WERI-Rb-1 (cell line): ENCODE measurements at regions not wholly inside any gene's neighbourhood (a gene's known extent, or its start where the extent isn't known, plus 50 kb on each side); places are given as distances from the start of the nearest gene placed in this dataset.
A peak's percentile ranks its signal among the peaks of the same experiment; 100 is the strongest.

ENCODE experiments used
- DNase-seq: peaks from one replicate; pipeline ENCODE4 v3.0.0-alpha.2; 2020
- H3K27ac ChIP-seq: fragments of 250-450 bp; sonication (Bioruptor Pico); 2 replicates; pipeline ENCODE4 v1.5.1; 2020; ENCODE audit warnings: mild to moderate bottlenecking, moderate library complexity
- H3K27me3 ChIP-seq: fragments of 250-450 bp; sonication (Bioruptor Pico); 2 replicates; pipeline ENCODE4 v1.5.1; 2021; ENCODE audit warnings: mild to moderate bottlenecking, low read depth, moderate library complexity; ENCODE audit not compliant: insufficient read depth, severe bottlenecking
- H3K36me3 ChIP-seq: fragments of 250-450 bp; sonication (Bioruptor Pico); 2 replicates; pipeline ENCODE4 v1.5.1; 2020; ENCODE audit warnings: mild to moderate bottlenecking, moderate library complexity
- H3K4me3 ChIP-seq: 2 replicates; pipeline ENCODE4 v1.5.1; 2011; ENCODE audit warnings: low read depth, mild to moderate bottlenecking, control low read depth, low read length
- H3K9me3 ChIP-seq: fragments of 250-450 bp; sonication (Bioruptor Pico); 2 replicates; pipeline ENCODE4 v1.5.1; 2021; ENCODE audit warnings: mild to moderate bottlenecking, moderate library complexity; ENCODE audit not compliant: severe bottlenecking
- TF ChIP-seq, protein P1 (sequence below): IDR thresholded peaks from 2 replicates; pipeline ENCODE4 v1.5.1; 2011; ENCODE audit warnings: low read depth, mild to moderate bottlenecking, control low read depth, inconsistent platforms, low read length

- TF ChIP-seq, protein P1, sequence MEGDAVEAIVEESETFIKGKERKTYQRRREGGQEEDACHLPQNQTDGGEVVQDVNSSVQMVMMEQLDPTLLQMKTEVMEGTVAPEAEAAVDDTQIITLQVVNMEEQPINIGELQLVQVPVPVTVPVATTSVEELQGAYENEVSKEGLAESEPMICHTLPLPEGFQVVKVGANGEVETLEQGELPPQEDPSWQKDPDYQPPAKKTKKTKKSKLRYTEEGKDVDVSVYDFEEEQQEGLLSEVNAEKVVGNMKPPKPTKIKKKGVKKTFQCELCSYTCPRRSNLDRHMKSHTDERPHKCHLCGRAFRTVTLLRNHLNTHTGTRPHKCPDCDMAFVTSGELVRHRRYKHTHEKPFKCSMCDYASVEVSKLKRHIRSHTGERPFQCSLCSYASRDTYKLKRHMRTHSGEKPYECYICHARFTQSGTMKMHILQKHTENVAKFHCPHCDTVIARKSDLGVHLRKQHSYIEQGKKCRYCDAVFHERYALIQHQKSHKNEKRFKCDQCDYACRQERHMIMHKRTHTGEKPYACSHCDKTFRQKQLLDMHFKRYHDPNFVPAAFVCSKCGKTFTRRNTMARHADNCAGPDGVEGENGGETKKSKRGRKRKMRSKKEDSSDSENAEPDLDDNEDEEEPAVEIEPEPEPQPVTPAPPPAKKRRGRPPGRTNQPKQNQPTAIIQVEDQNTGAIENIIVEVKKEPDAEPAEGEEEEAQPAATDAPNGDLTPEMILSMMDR = no peak
- peak; percentile 96 for DNase-seq
- Histone ChIP-seq H3K9me3 (no peaks in the 10 kb centered on the region), H3K27me3 (no peaks in the 10 kb centered on the region), H3K27ac (peak overlapping the region; percentile 86), H3K4me3 (peak overlapping the region; percentile 12), H3K36me3 (no peaks in the 10 kb centered on the region)
Observed at GRCh38 chr3:72336821-72337479, 511.3 kb downstream of the SHQ1 start.

- H3K4me3 ChIP-seq = 0 out of 2 replicates have a peak overlapping the region, but pooled peaks have one; percentile 12
- no peaks in the 10 kb centered on the region for H3K36me3 ChIP-seq
- H3K9me3 ChIP-seq = no peaks in the 10 kb centered on the region
- no peak for DNase-seq
- TF ChIP-seq, protein P1 = no peak
- H3K27me3 ChIP-seq = no peaks in the 10 kb centered on the region
- H3K27ac ChIP-seq = peak overlapping the region; percentile 86
Observed at GRCh38 chr3:72336114-72336651, 512.1 kb downstream of the SHQ1 start.

DNA sequence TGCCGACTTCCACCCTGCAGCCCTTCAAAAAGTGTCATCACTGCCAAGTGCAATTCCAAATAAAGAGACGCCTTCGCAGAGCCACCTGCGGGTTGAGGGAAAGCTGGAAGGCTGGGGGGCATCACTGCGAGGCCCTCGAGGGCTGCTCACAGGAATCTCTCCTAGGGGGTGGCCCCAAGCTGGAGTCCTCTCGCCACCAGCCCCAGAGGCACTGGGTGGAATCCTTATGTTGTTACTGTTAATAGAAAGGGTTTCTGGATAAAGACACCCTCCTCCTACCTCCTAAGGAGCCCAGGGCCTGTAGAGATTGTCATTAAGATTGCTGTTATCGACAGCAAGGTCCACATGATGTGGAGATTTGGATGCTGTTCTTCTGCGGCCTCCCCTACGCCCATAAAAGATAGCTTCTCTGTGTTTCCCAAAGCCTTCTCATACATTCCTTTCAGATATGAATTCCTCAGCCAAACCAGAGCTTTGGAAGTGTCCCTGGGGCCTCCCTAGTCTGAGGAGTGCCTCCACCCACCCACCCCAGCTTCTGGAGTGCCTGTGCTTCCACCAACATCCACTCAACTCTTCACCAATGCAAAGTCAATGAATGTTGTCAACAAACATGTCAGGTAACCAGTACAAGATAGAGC is 512.7 kb downstream of the SHQ1 start:
- no peak for DNase-seq
- no peaks in the 10 kb centered on the region for H3K36me3 ChIP-seq
- no peaks in the 10 kb centered on the region for H3K9me3 ChIP-seq
- H3K27me3 ChIP-seq = no peaks in the 10 kb centered on the region
- peak overlapping the region; percentile 86 for H3K27ac ChIP-seq
- TF ChIP-seq, protein P1 = no peak
- H3K4me3 ChIP-seq = no peak overlapping the region

DNA sequence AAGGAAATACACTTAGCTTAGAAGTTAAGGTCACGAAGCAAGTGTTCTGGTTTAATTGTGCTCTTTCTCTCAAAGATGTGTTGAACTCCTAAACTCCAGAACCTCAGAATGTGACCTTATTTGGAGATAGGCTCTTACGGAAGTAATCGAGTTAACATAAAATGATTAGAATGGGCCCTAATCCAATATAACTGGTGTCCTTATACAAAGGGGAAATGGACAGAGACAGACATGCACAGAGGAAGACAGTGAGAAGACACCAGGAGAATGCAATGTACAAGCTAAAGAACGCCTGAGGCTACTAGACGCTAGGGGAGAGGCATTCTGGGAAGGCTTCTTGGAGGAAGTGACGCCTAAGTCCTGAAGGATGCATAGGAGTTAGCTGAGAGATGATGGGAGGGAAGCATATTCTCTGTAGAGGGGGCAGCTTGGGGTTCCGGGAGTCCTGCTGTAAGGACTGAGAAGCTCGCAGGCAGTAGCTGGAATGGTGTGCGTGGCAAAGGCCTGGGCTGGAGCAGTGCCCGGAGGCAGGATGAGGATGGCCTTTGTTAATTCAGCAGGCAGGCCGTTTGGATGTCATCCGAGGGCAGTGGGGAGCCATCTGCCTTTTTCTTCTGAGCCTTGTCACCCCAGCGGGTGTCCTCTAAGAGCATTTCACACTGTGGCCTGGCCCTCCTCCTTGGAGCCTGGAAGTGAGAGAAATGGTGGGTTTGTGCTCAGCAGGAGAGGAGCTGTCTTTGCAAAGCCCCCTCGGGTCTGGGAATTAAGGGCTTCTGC is 513.4 kb downstream of the SHQ1 start:
- TF ChIP-seq, protein P1 = no peak
- H3K9me3 ChIP-seq = no peaks in the 10 kb centered on the region
- peak overlapping the region; percentile 86 for H3K27ac ChIP-seq
- H3K4me3 ChIP-seq = no peak overlapping the region
- peak; percentile 93 for DNase-seq
- no peaks in the 10 kb centered on the region for H3K36me3 ChIP-seq
- no peaks in the 10 kb centered on the region for H3K27me3 ChIP-seq

GRCh38 chr3:72332689-72333088 is 515.6 kb downstream of the SHQ1 start:
- TF ChIP-seq, protein P1 = no peak
- Histone ChIP-seq H3K9me3 (no peaks in the 10 kb centered on the region), H3K27me3 (no peaks in the 10 kb centered on the region), H3K36me3 (no peaks in the 10 kb centered on the region), H3K4me3 (no peak overlapping the region), H3K27ac (peak overlapping the region; percentile 86)
- DNase-seq = no peak
